ENCODE measurements at regions not wholly inside any gene's neighbourhood (a gene's known extent, or its start where the extent isn't known, plus 50 kb on each side); places are given as distances from the start of the nearest gene placed in this dataset.

- Histone ChIP-seq H3K4me3 (ENCODE audit: extremely low read depth, insufficient read depth, low read length, poor library complexity, severe bottlenecking) (no peak overlapping the region), H3K27ac (ENCODE audit: low read depth, low read length, severe bottlenecking) (no peak overlapping the region), H3K36me3 (ENCODE audit: control insufficient read depth, insufficient read depth, low read length) (no peaks in the 10 kb centered on the region), H3K9me3 (ENCODE audit: control insufficient read depth, low read length) (no peaks in the 10 kb centered on the region), H3K4me1 (ENCODE audit: control insufficient read depth, insufficient read depth, low read length, poor library complexity, severe bottlenecking) (no peaks in the 10 kb centered on the region)
- WGBS, 2 experiments (ENCODE audit: insufficient coverage in 2 of 2) = no CpG with 5 or more reads among the region's 2 CpGs
These were observed 76.2 kb upstream of the PTPN3 start for GRCh38 chr9:109574061-109574882.

- Histone ChIP-seq H3K4me3 (ENCODE audit: extremely low read depth, insufficient read depth, low read length, poor library complexity, severe bottlenecking) (no peak overlapping the region), H3K27ac (ENCODE audit: low read depth, low read length, severe bottlenecking) (no peak overlapping the region), H3K4me1 (ENCODE audit: control insufficient read depth, insufficient read depth, low read length, poor library complexity, severe bottlenecking) (no peaks in the 10 kb centered on the region), H3K36me3 (ENCODE audit: control insufficient read depth, insufficient read depth, low read length) (no peaks in the 10 kb centered on the region), H3K9me3 (ENCODE audit: control insufficient read depth, low read length) (peaks cover 5% of the 10 kb centered on the region)
- 96 to 100% methylated on average over 1 to 2 of the region's 3 CpGs for WGBS, 2 experiments (ENCODE audit: insufficient coverage in 2 of 2)
These were observed 78.7 kb upstream of the PTPN3 start for GRCh38 chr9:109576762-109577161.

- no peak overlapping the region for H3K4me3 ChIP-seq (ENCODE audit: extremely low read depth, insufficient read depth, low read length, poor library complexity, severe bottlenecking)
- H3K4me1 ChIP-seq (ENCODE audit: control insufficient read depth, insufficient read depth, low read length, poor library complexity, severe bottlenecking) = no peaks in the 10 kb centered on the region
- WGBS, 2 experiments (ENCODE audit: insufficient coverage in 2 of 2) = 93 to 98% methylated on average over 3 to 4 of the region's 6 CpGs
- H3K9me3 ChIP-seq (ENCODE audit: control insufficient read depth, low read length) = peaks cover 6% of the 10 kb centered on the region
- H3K36me3 ChIP-seq (ENCODE audit: control insufficient read depth, insufficient read depth, low read length) = no peaks in the 10 kb centered on the region
- no peak overlapping the region for H3K27ac ChIP-seq (ENCODE audit: low read depth, low read length, severe bottlenecking)
These were observed 81.3 kb upstream of the PTPN3 start for GRCh38 chr9:109579191-109579948.

- Histone ChIP-seq H3K27ac (ENCODE audit: low read depth, low read length, severe bottlenecking) (no peak overlapping the region), H3K4me3 (ENCODE audit: extremely low read depth, insufficient read depth, low read length, poor library complexity, severe bottlenecking) (no peak overlapping the region), H3K9me3 (ENCODE audit: control insufficient read depth, low read length) (peaks cover 6% of the 10 kb centered on the region), H3K36me3 (ENCODE audit: control insufficient read depth, insufficient read depth, low read length) (no peaks in the 10 kb centered on the region), H3K4me1 (ENCODE audit: control insufficient read depth, insufficient read depth, low read length, poor library complexity, severe bottlenecking) (no peaks in the 10 kb centered on the region)
These were observed 84.3 kb upstream of the PTPN3 start for GRCh38 chr9:109582386-109582785.

GRCh38 chr9:109584205-109584604, 86.1 kb upstream of the PTPN3 start:
- H3K27ac ChIP-seq (ENCODE audit: low read depth, low read length, severe bottlenecking) = no peak overlapping the region
- H3K9me3 ChIP-seq (ENCODE audit: control insufficient read depth, low read length) = peaks cover 10% of the 10 kb centered on the region
- 88 to 100% methylated on average over 2 of the region's 4 CpGs for WGBS, 2 experiments (ENCODE audit: insufficient coverage in 2 of 2)
- no peak overlapping the region for H3K4me3 ChIP-seq (ENCODE audit: extremely low read depth, insufficient read depth, low read length, poor library complexity, severe bottlenecking)
- H3K4me1 ChIP-seq (ENCODE audit: control insufficient read depth, insufficient read depth, low read length, poor library complexity, severe bottlenecking) = no peaks in the 10 kb centered on the region
- H3K36me3 ChIP-seq (ENCODE audit: control insufficient read depth, insufficient read depth, low read length) = no peaks in the 10 kb centered on the region

- H3K4me3 ChIP-seq (ENCODE audit: extremely low read depth, insufficient read depth, low read length, poor library complexity, severe bottlenecking) = no peak overlapping the region
- no peak overlapping the region for H3K27ac ChIP-seq (ENCODE audit: low read depth, low read length, severe bottlenecking)
- H3K36me3 ChIP-seq (ENCODE audit: control insufficient read depth, insufficient read depth, low read length) = no peaks in the 10 kb centered on the region
- H3K9me3 ChIP-seq (ENCODE audit: control insufficient read depth, low read length) = peaks cover 15% of the 10 kb centered on the region
- 81 to 91% methylated on average over 3 to 7 of the region's 7 CpGs for whole genome bisulfite sequencing, 2 experiments (ENCODE audit: insufficient coverage in 2 of 2)
- H3K4me1 ChIP-seq (ENCODE audit: control insufficient read depth, insufficient read depth, low read length, poor library complexity, severe bottlenecking) = no peaks in the 10 kb centered on the region
These were observed 87.7 kb upstream of the PTPN3 start for GRCh38 chr9:109585796-109586195.

- Histone ChIP-seq H3K4me1 (ENCODE audit: control insufficient read depth, insufficient read depth, low read length, poor library complexity, severe bottlenecking) (no peaks in the 10 kb centered on the region), H3K9me3 (ENCODE audit: control insufficient read depth, low read length) (peaks cover 9% of the 10 kb centered on the region), H3K36me3 (ENCODE audit: control insufficient read depth, insufficient read depth, low read length) (no peaks in the 10 kb centered on the region), H3K4me3 (ENCODE audit: extremely low read depth, insufficient read depth, low read length, poor library complexity, severe bottlenecking) (no peak overlapping the region), H3K27ac (ENCODE audit: low read depth, low read length, severe bottlenecking) (no peak overlapping the region)
- 84 to 89% methylated on average over 3 to 4 of the region's 4 CpGs for WGBS, 2 experiments (ENCODE audit: insufficient coverage in 2 of 2)
These were observed 88.9 kb upstream of the PTPN3 start for GRCh38 chr9:109586993-109587392.

- no peak overlapping the region for H3K4me3 ChIP-seq (ENCODE audit: extremely low read depth, insufficient read depth, low read length, poor library complexity, severe bottlenecking)
- H3K4me1 ChIP-seq (ENCODE audit: control insufficient read depth, insufficient read depth, low read length, poor library complexity, severe bottlenecking) = no peaks in the 10 kb centered on the region
- H3K27ac ChIP-seq (ENCODE audit: low read depth, low read length, severe bottlenecking) = no peak overlapping the region
- WGBS, 2 experiments (ENCODE audit: insufficient coverage in 2 of 2) = 100% methylated on average over 1 of the region's 3 CpGs; no CpG with 5 or more reads in 1 of the 2 experiments
- H3K9me3 ChIP-seq (ENCODE audit: control insufficient read depth, low read length) = peaks cover 9% of the 10 kb centered on the region
- H3K36me3 ChIP-seq (ENCODE audit: control insufficient read depth, insufficient read depth, low read length) = no peaks in the 10 kb centered on the region
These were observed 90.3 kb upstream of the PTPN3 start for GRCh38 chr9:109588415-109588814.

GRCh38 chr9:109590966-109591365, 92.9 kb upstream of the PTPN3 start:
- Histone ChIP-seq H3K4me3 (ENCODE audit: extremely low read depth, insufficient read depth, low read length, poor library complexity, severe bottlenecking) (no peak overlapping the region), H3K36me3 (ENCODE audit: control insufficient read depth, insufficient read depth, low read length) (no peaks in the 10 kb centered on the region), H3K4me1 (ENCODE audit: control insufficient read depth, insufficient read depth, low read length, poor library complexity, severe bottlenecking) (no peaks in the 10 kb centered on the region), H3K27ac (ENCODE audit: low read depth, low read length, severe bottlenecking) (no peak overlapping the region), H3K9me3 (ENCODE audit: control insufficient read depth, low read length) (peaks cover 9% of the 10 kb centered on the region)
- 87 to 94% methylated on average over 4 to 5 of the region's 5 CpGs for WGBS, 2 experiments (ENCODE audit: insufficient coverage in 2 of 2)

- Histone ChIP-seq H3K36me3 (ENCODE audit: control insufficient read depth, insufficient read depth, low read length) (no peaks in the 10 kb centered on the region), H3K27ac (ENCODE audit: low read depth, low read length, severe bottlenecking) (no peak overlapping the region), H3K4me1 (ENCODE audit: control insufficient read depth, insufficient read depth, low read length, poor library complexity, severe bottlenecking) (no peaks in the 10 kb centered on the region), H3K4me3 (ENCODE audit: extremely low read depth, insufficient read depth, low read length, poor library complexity, severe bottlenecking) (no peak overlapping the region), H3K9me3 (ENCODE audit: control insufficient read depth, low read length) (peaks cover 9% of the 10 kb centered on the region)
- WGBS, 2 experiments (ENCODE audit: insufficient coverage in 2 of 2) = 95 to 100% methylated on average over 2 of the region's 2 CpGs
These were observed 93.6 kb upstream of the PTPN3 start for GRCh38 chr9:109591691-109592090.

- Histone ChIP-seq H3K4me1 (ENCODE audit: control insufficient read depth, insufficient read depth, low read length, poor library complexity, severe bottlenecking) (no peaks in the 10 kb centered on the region), H3K27ac (ENCODE audit: low read depth, low read length, severe bottlenecking) (no peak overlapping the region), H3K36me3 (ENCODE audit: control insufficient read depth, insufficient read depth, low read length) (no peaks in the 10 kb centered on the region), H3K9me3 (ENCODE audit: control insufficient read depth, low read length) (peaks cover 8% of the 10 kb centered on the region), H3K4me3 (ENCODE audit: extremely low read depth, insufficient read depth, low read length, poor library complexity, severe bottlenecking) (no peak overlapping the region)
- 92 to 93% methylated on average over 4 to 5 of the region's 5 CpGs for WGBS, 2 experiments (ENCODE audit: insufficient coverage in 2 of 2)
These were observed 95.5 kb upstream of the PTPN3 start for GRCh38 chr9:109593612-109594011.

Data from mesodermal cell (in vitro differentiated cells).